HCT116 (cell line): ENCODE measurements at regions not wholly inside any gene's neighbourhood (a gene's known extent, or its start where the extent isn't known, plus 50 kb on each side); places are given as distances from the start of the nearest gene placed in this dataset.

Experiments used
- ATAC-seq: fragments of 200-7000 bp; cut with Tn5 transposase; 2 replicates; pipeline ENCODE4 v1.9.1; 2020; ENCODE audit warnings: mild to moderate bottlenecking, moderate library complexity
- BruUV-seq: library from RNA; stranded (reverse); fragments of 400-500 nt; replicated peaks from 2 replicates; lab custom pipeline; 2021; lab: Mats Ljungman, UMichigan
- CTCF ChIA-PET: fragments of 300-600 bp; sonication (Branson Sonifier 250); formaldehyde crosslinking; loops from one replicate; lab custom pipeline; 2021; ENCODE audit warnings: antibody characterized with exemption; lab: Charles Lee
- POLR2A ChIA-PET: fragments of 300-600, 350-600 bp; sonication (Branson Sonifier 250); formaldehyde crosslinking; loops from one replicate; lab custom pipeline; 2021; ENCODE audit warnings: antibody characterized with exemption; lab: Charles Lee
- RAD21 ChIA-PET, 2 experiments: fragments of 300-600 bp; sonication (Branson Sonifier 250); formaldehyde crosslinking; loops; one replicate each; lab custom pipeline; 2023; ENCODE audit warnings: low total read pairs in 2 of 2; ENCODE audit not compliant: uncharacterized antibody in 2 of 2, unreplicated experiment in 2 of 2, low non-redundant PET in 1 of 2; lab: Charles Lee
- DNase-seq: peaks from one replicate; pipeline ENCODE4 v3.0.0-alpha.2; 2010; ENCODE audit warnings: low read depth, low spot score
- H2AFZ ChIP-seq: fragments of 200-600 bp; shearing (Covaris generic), sonication (generic); 2 replicates; pipeline ENCODE4 v1.6.1; 2017; ENCODE audit warnings: low read depth, mixed run types, mixed read lengths, antibody characterized with exemption, low read length; ENCODE audit not compliant: poor library complexity, severe bottlenecking
- H3K27ac ChIP-seq: 2 replicates; pipeline ENCODE4 v1.5.1; 2012; ENCODE audit warnings: low read depth, low read length
- H3K27me3 ChIP-seq: fragments of 200-600 bp; sonication (generic); 2 replicates; pipeline ENCODE4 v1.6.1; 2016; ENCODE audit warnings: mixed run types, low read length, mixed read lengths; ENCODE audit not compliant: insufficient read depth
- H3K36me3 ChIP-seq, 2 experiments: fragments of 200-500 bp in 1 of 2; fragments of 200-600 bp in 1 of 2; sonication (Bioruptor generic) in 1 of 2; sonication (generic) in 1 of 2; 2 replicates each; pipeline versions ENCODE4 v1.5.1 to v1.6.1; 2014 to 2016; ENCODE audit warnings: low read length in 2 of 2, inconsistent platforms in 1 of 2, mixed read lengths in 1 of 2, mixed run types in 1 of 2; ENCODE audit not compliant: insufficient read depth in 2 of 2, control insufficient read depth in 1 of 2
- H3K4me1 ChIP-seq, 2 experiments: fragments of 200-600 bp in 1 of 2; sonication (generic) in 1 of 2; 2 replicates each; pipeline versions ENCODE4 v1.5.1 to v1.6.1; 2012 to 2017; ENCODE audit warnings: low read length in 2 of 2, inconsistent platforms in 1 of 2, mild to moderate bottlenecking in 1 of 2, mixed read lengths in 1 of 2, mixed run types in 1 of 2, moderate library complexity in 1 of 2; ENCODE audit not compliant: insufficient read depth in 2 of 2, control insufficient read depth in 1 of 2
- H3K4me2 ChIP-seq: fragments of 200-600 bp; sonication (generic); 2 replicates; pipeline ENCODE4 v1.6.1; 2017; ENCODE audit warnings: mixed run types, low read length, mixed read lengths
- H3K4me3 ChIP-seq, 2 experiments: fragments of 200-600 bp in 1 of 2; sonication (generic) in 1 of 2; replicated peaks in 1 of 2; 2 replicates each; pipeline ENCODE4 v1.5.1; 2011 to 2016; ENCODE audit warnings: low read length in 2 of 2, control low read depth in 1 of 2, low read depth in 1 of 2, mild to moderate bottlenecking in 1 of 2, mixed read lengths in 1 of 2, mixed run types in 1 of 2
- H3K79me2 ChIP-seq: fragments of 200-600 bp; sonication (generic); 2 replicates; pipeline ENCODE4 v1.6.1; 2017; ENCODE audit warnings: mild to moderate bottlenecking, mixed run types, low read length, moderate library complexity, mixed read lengths; ENCODE audit not compliant: insufficient read depth
- H3K9ac ChIP-seq: fragments of 200-600 bp; sonication (generic); 2 replicates; pipeline ENCODE4 v1.6.1; 2016; ENCODE audit warnings: low read length, mixed read lengths
- H3K9me2 ChIP-seq: fragments of 200-600 bp; sonication (generic), shearing (Covaris generic); 2 replicates; pipeline ENCODE4 v1.6.1; 2017; ENCODE audit warnings: mixed run types, mild to moderate bottlenecking, moderate library complexity; ENCODE audit not compliant: insufficient read depth
- H3K9me3 ChIP-seq, 2 experiments: fragments of 200-500 bp in 1 of 2; fragments of 200-600 bp in 1 of 2; sonication (Bioruptor generic) in 1 of 2; sonication (generic) in 1 of 2; 2 replicates each; pipeline ENCODE4 v1.6.1; 2014 to 2017; ENCODE audit warnings: low read length in 2 of 2, mixed read lengths in 2 of 2, inconsistent platforms in 1 of 2, low read depth in 1 of 2, mild to moderate bottlenecking in 1 of 2, mixed run types in 1 of 2, moderate library complexity in 1 of 2; ENCODE audit not compliant: control insufficient read depth in 1 of 2, insufficient read depth in 1 of 2
- H4K20me1 ChIP-seq: fragments of 200-600 bp; sonication (generic), shearing (Covaris generic); 2 replicates; pipeline ENCODE4 v1.6.1; 2017; ENCODE audit warnings: mixed run types, mild to moderate bottlenecking, moderate library complexity; ENCODE audit not compliant: insufficient read depth
- ATF3 ChIP-seq: IDR thresholded peaks from 2 replicates; pipeline ENCODE4 v1.6.1; 2012
- CBX3 ChIP-seq: IDR thresholded peaks from 2 replicates; pipeline ENCODE4 v1.6.1; 2012; ENCODE audit warnings: low read depth
- CTCF ChIP-seq, 3 experiments: fragments of 200-600 bp in 1 of 3; sonication (generic) in 1 of 3; IDR thresholded peaks in 2 of 3; conservative IDR thresholded peaks in 1 of 3; 2 replicates each; pipeline ENCODE4 v1.5.1; 2012 to 2017; ENCODE audit warnings: low read depth in 2 of 3, low read length in 2 of 3, antibody characterized with exemption in 1 of 3, borderline replicate concordance in 1 of 3, control low read depth in 1 of 3, mild to moderate bottlenecking in 1 of 3, mixed read lengths in 1 of 3, mixed run types in 1 of 3, moderate library complexity in 1 of 3; ENCODE audit not compliant: insufficient read depth in 1 of 3
- EGR1 ChIP-seq: IDR thresholded peaks from 2 replicates; pipeline ENCODE4 v1.6.1; 2012; ENCODE audit warnings: low read depth
- ELF1 ChIP-seq: IDR thresholded peaks from 2 replicates; pipeline ENCODE4 v1.6.1; 2012; ENCODE audit warnings: low read depth, borderline replicate concordance
- EZH2phosphoT487 ChIP-seq: fragments of 200-600 bp; IDR thresholded peaks from 2 replicates; pipeline ENCODE4 v1.6.1; 2018; ENCODE audit warnings: antibody characterized with exemption, borderline replicate concordance
- POLR2AphosphoS5 ChIP-seq: IDR thresholded peaks from 2 replicates; pipeline ENCODE4 v1.6.1; 2011; ENCODE audit warnings: mild to moderate bottlenecking, low read depth, low read length, moderate library complexity
- REST ChIP-seq: IDR thresholded peaks from 2 replicates; pipeline ENCODE4 v1.6.1; 2012; ENCODE audit warnings: low read depth
- SRF ChIP-seq: IDR thresholded peaks from 2 replicates; pipeline ENCODE4 v1.6.1; 2012; ENCODE audit warnings: low read depth
- YY1 ChIP-seq: IDR thresholded peaks from 2 replicates; pipeline ENCODE4 v1.6.1; 2011; ENCODE audit warnings: low read length, low read depth, moderate library complexity, mild to moderate bottlenecking; ENCODE audit not compliant: insufficient replicate concordance; ENCODE audit errors: extremely low read depth
- ZBTB33 ChIP-seq: IDR thresholded peaks from 2 replicates; pipeline ENCODE4 v1.6.1; 2011; ENCODE audit warnings: mild to moderate bottlenecking, low read length, moderate library complexity; ENCODE audit not compliant: insufficient replicate concordance; ENCODE audit errors: extremely low read depth
- ZFX ChIP-seq: fragments of 450-650 bp; IDR thresholded peaks from 2 replicates; pipeline ENCODE4 v1.6.1; 2017
- intact Hi-C: fragments of 100-400 bp; cut with micrococcal nuclease; formaldehyde crosslinking; loops from 2 replicates; pipeline ENCODE4 v1.10.0; 2022

GRCh38 chr2:160608599-160608998 lies 115.0 kb upstream of the RBMS1 start:
- intact Hi-C loops, result no loop called here
- Histone ChIP-seq H4K20me1 (no peaks in the 10 kb centered on the region), H3K27me3 (no peaks in the 10 kb centered on the region), H3K4me3 (no peak overlapping the region), H2AFZ (no peak overlapping the region), H3K9me3 (no peaks in the 10 kb centered on the region), H3K4me2 (no peak overlapping the region), H3K9me2 (no peaks in the 10 kb centered on the region), H3K36me3 (no peaks in the 10 kb centered on the region), H3K4me1 (no peaks in the 10 kb centered on the region), H3K27ac (no peak overlapping the region), H3K79me2 (no peaks in the 10 kb centered on the region), H3K9ac (no peak overlapping the region)
- no peak for TF ChIP-seq POLR2AphosphoS5
- TF ChIP-seq CTCF (IDR thresholded peaks at IDR 0.05 in 2 of 3, conservative IDR thresholded peaks at IDR 0.05 in 1 of 3; ENCODE audit: borderline replicate concordance in 1 of 3, insufficient read depth in 1 of 3, low read depth in 2 of 3, low read length in 2 of 3), result no peak
- TF ChIP-seq ELF1, result no peak
- no peak for TF ChIP-seq YY1
- no peak for TF ChIP-seq EGR1
- TF ChIP-seq ZFX, result no peak
- no peak for TF ChIP-seq SRF
- TF ChIP-seq EZH2phosphoT487, result no peak
- ATAC-seq (no peak), DNase-seq (no peak)
- ChIA-PET RAD21 (no interaction called here), CTCF (no interaction called here), POLR2A (no interaction called here)
- BruUV-seq, result no TSS peak

- CTCF ChIA-PET, result no interaction called here
- Histone ChIP-seq H3K9ac (no peak overlapping the region), H2AFZ (no peak overlapping the region), H4K20me1 (no peaks in the 10 kb centered on the region), H3K27ac (no peak overlapping the region), H3K4me2 (no peak overlapping the region), H3K9me2 (no peaks in the 10 kb centered on the region), H3K36me3 (no peaks in the 10 kb centered on the region), H3K27me3 (no peaks in the 10 kb centered on the region), H3K4me1 (no peaks in the 10 kb centered on the region), H3K9me3 (no peaks in the 10 kb centered on the region), H3K4me3 (no peak overlapping the region), H3K79me2 (no peaks in the 10 kb centered on the region)
- ATAC-seq, result no peak
- no peak for DNase-seq
- no TSS peak for BruUV-seq
- RAD21 ChIA-PET, result no interaction called here
- intact Hi-C loops, result no loop called here
- POLR2A ChIA-PET, result no interaction called here
- TF ChIP-seq ZFX (no peak), ZBTB33 (no peak), ATF3 (no peak), YY1 (no peak), POLR2AphosphoS5 (no peak), CBX3 (no peak), REST (no peak), EGR1 (no peak), ELF1 (no peak)
Observed at GRCh38 chr2:160609346-160609745, 115.7 kb upstream of the RBMS1 start.
